Keratinocyte (primary cell): ENCODE measurements at regions not wholly inside any gene's neighbourhood (a gene's known extent, or its start where the extent isn't known, plus 50 kb on each side); places are given as distances from the start of the nearest gene placed in this dataset.

ENCODE experiments used
- CTCF ChIP-seq, 3 experiments: IDR thresholded peaks in 1 of 3; conservative IDR thresholded peaks in 1 of 3; optimal IDR thresholded peaks in 1 of 3; 2 replicates in 2 of 3; 3 replicates in 1 of 3; pipeline versions ENCODE3 to v1.5.1; 2011; ENCODE audit warnings: low read length in 3 of 3, mild to moderate bottlenecking in 3 of 3, moderate library complexity in 2 of 3, control low read depth in 1 of 3, inconsistent platforms in 1 of 3; ENCODE audit not compliant: insufficient read depth in 2 of 3; ENCODE audit errors: extremely low read depth in 1 of 3
- EZH2 ChIP-seq: IDR thresholded peaks from one replicate; pipeline ENCODE4 v1.6.1; 2012; ENCODE audit warnings: inconsistent platforms, mild to moderate bottlenecking, low read length, moderate library complexity

DNA sequence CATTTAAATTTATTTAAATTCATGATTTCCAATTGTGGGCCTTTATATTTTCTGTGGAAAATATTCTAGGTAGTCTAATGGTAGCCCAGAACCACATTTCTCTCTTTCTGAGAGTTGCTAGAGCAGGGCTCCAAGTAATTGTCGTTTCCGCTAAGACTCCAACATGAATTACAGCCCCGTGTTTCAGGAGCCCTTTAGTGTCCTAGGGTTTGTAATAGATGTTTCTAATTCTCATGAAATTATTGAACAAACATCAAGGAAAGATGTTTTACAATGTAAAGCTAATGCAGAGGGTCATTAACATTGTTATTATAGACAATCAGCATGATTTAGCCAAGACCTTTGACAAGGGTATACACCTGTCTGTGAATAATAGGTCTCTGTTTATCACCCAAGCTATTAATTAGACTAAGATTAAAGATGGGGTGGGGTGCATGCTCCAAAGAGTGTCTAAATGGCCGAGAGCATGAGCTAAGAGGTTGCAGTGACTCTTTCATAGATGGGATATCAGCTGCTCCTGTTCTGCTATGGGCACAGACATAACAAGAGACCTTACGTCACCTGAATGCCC is 81.8 kb upstream of the NTM start:
- TF ChIP-seq CTCF (optimal IDR thresholded peaks at IDR 0.05 in 1 of 3, IDR thresholded peaks at IDR 0.05 in 1 of 3, conservative IDR thresholded peaks at IDR 0.05 in 1 of 3; ENCODE audit: extremely low read depth in 1 of 3, insufficient read depth in 2 of 3, low read length in 3 of 3) (no peak), EZH2 (no peak)
